ENCODE measurements at regions not wholly inside any gene's neighbourhood (a gene's known extent, or its start where the extent isn't known, plus 50 kb on each side); places are given as distances from the start of the nearest gene placed in this dataset.

- no peak overlapping the region for H3K4me3 ChIP-seq (ENCODE audit: low read depth, low read length, poor library complexity, severe bottlenecking)
- H3K4me1 ChIP-seq (ENCODE audit: insufficient read depth, low read length, poor library complexity, severe bottlenecking), result no peaks in the 10 kb centered on the region
- H3K27ac ChIP-seq (ENCODE audit: low read depth, low read length, poor library complexity, severe bottlenecking), result no peak overlapping the region
- no TSS peak for BruUV-seq (replicated peaks)
- H3K36me3 ChIP-seq (ENCODE audit: insufficient read depth, low read length, poor library complexity, severe bottlenecking), result no peaks in the 10 kb centered on the region
- H3K9me3 ChIP-seq (ENCODE audit: low read depth, low read length, poor library complexity, severe bottlenecking), result no peaks in the 10 kb centered on the region
- no peaks in the 10 kb centered on the region for H3K27me3 ChIP-seq (replicated peaks; ENCODE audit: insufficient read depth, low read depth, low read length, poor library complexity)
- intact Hi-C loops (cut with micrococcal nuclease; ENCODE audit: unreplicated experiment), result no loop called here
- ChIA-PET POLR2A (ENCODE audit: low non-redundant PET) (no interaction called here), CTCF (no interaction called here)
- no peak for DNase-seq (ENCODE audit: low spot score)
- TF ChIP-seq, protein P1, sequence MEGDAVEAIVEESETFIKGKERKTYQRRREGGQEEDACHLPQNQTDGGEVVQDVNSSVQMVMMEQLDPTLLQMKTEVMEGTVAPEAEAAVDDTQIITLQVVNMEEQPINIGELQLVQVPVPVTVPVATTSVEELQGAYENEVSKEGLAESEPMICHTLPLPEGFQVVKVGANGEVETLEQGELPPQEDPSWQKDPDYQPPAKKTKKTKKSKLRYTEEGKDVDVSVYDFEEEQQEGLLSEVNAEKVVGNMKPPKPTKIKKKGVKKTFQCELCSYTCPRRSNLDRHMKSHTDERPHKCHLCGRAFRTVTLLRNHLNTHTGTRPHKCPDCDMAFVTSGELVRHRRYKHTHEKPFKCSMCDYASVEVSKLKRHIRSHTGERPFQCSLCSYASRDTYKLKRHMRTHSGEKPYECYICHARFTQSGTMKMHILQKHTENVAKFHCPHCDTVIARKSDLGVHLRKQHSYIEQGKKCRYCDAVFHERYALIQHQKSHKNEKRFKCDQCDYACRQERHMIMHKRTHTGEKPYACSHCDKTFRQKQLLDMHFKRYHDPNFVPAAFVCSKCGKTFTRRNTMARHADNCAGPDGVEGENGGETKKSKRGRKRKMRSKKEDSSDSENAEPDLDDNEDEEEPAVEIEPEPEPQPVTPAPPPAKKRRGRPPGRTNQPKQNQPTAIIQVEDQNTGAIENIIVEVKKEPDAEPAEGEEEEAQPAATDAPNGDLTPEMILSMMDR (conservative IDR thresholded peaks at IDR 0.05; ENCODE audit: low read depth, low read length), result no peak
- TF ChIP-seq EZH2 (IDR thresholded peaks at IDR 0.05; ENCODE audit: borderline replicate concordance, low read depth, low read length, poor library complexity, severe bottlenecking), result no peak
Observed at GRCh38 chr5:101112645-101113044, 209.6 kb upstream of the ST8SIA4 start.

- POLR2A ChIA-PET (ENCODE audit: low non-redundant PET), result no interaction called here
- BruUV-seq (replicated peaks), result no TSS peak
Observed at GRCh38 chr5:101103874-101104273, 200.8 kb upstream of the ST8SIA4 start.

DNA sequence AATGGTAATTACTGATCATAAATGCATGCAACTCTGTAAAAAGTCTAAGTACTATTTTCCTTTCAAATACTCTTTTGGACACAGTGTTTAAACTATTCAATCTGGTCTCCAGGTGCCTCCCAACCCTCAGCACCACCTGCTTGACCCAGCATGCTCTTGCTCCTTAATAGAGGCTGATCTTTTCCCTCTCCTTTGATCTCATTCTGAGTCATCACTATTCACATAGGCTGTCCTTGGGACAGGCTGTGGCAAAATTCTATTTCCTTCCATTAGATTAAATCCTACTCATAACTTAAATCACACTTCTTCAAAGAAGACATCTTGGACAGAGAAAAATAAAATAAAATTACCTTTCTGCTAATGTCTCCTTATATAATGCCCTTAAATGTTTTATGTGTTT is 199.4 kb upstream of the ST8SIA4 start:
- CTCF ChIA-PET, result no interaction called here
- Histone ChIP-seq H3K4me1 (ENCODE audit: insufficient read depth, low read length, poor library complexity, severe bottlenecking) (no peaks in the 10 kb centered on the region), H3K4me3 (ENCODE audit: low read depth, low read length, poor library complexity, severe bottlenecking) (no peak overlapping the region), H3K27ac (ENCODE audit: low read depth, low read length, poor library complexity, severe bottlenecking) (no peak overlapping the region), H3K36me3 (ENCODE audit: insufficient read depth, low read length, poor library complexity, severe bottlenecking) (no peaks in the 10 kb centered on the region), H3K27me3 (replicated peaks; ENCODE audit: insufficient read depth, low read depth, low read length, poor library complexity) (no peaks in the 10 kb centered on the region), H3K9me3 (ENCODE audit: low read depth, low read length, poor library complexity, severe bottlenecking) (no peaks in the 10 kb centered on the region)
- intact Hi-C loops (cut with micrococcal nuclease; ENCODE audit: unreplicated experiment), result no loop called here
- POLR2A ChIA-PET (ENCODE audit: low non-redundant PET), result no interaction called here
- DNase-seq (ENCODE audit: low spot score), result no peak
- BruUV-seq (replicated peaks), result no TSS peak
- TF ChIP-seq EZH2 (IDR thresholded peaks at IDR 0.05; ENCODE audit: borderline replicate concordance, low read depth, low read length, poor library complexity, severe bottlenecking), result no peak
- TF ChIP-seq, protein P1 (conservative IDR thresholded peaks at IDR 0.05; ENCODE audit: low read depth, low read length), result no peak

More at GRCh38 chr5:101103874-101104273, 200.8 kb upstream of the ST8SIA4 start:
- CTCF ChIA-PET, result no interaction called here
- no peaks in the 10 kb centered on the region for H3K9me3 ChIP-seq (ENCODE audit: low read depth, low read length, poor library complexity, severe bottlenecking)
- TF ChIP-seq EZH2 (IDR thresholded peaks at IDR 0.05; ENCODE audit: borderline replicate concordance, low read depth, low read length, poor library complexity, severe bottlenecking), result no peak
- TF ChIP-seq, protein P1 (conservative IDR thresholded peaks at IDR 0.05; ENCODE audit: low read depth, low read length), result no peak
- H3K27ac ChIP-seq (ENCODE audit: low read depth, low read length, poor library complexity, severe bottlenecking), result no peak overlapping the region
- no peak for DNase-seq (ENCODE audit: low spot score)
- no peaks in the 10 kb centered on the region for H3K36me3 ChIP-seq (ENCODE audit: insufficient read depth, low read length, poor library complexity, severe bottlenecking)
- H3K4me1 ChIP-seq (ENCODE audit: insufficient read depth, low read length, poor library complexity, severe bottlenecking), result no peaks in the 10 kb centered on the region
- intact Hi-C loops (cut with micrococcal nuclease; ENCODE audit: unreplicated experiment), result no loop called here
- H3K27me3 ChIP-seq (replicated peaks; ENCODE audit: insufficient read depth, low read depth, low read length, poor library complexity), result no peaks in the 10 kb centered on the region
- H3K4me3 ChIP-seq (ENCODE audit: low read depth, low read length, poor library complexity, severe bottlenecking), result no peak overlapping the region

All from A673 (cell line).